ENCODE measurements at regions not wholly inside any gene's neighbourhood (a gene's known extent, or its start where the extent isn't known, plus 50 kb on each side); places are given as distances from the start of the nearest gene placed in this dataset.

DNA sequence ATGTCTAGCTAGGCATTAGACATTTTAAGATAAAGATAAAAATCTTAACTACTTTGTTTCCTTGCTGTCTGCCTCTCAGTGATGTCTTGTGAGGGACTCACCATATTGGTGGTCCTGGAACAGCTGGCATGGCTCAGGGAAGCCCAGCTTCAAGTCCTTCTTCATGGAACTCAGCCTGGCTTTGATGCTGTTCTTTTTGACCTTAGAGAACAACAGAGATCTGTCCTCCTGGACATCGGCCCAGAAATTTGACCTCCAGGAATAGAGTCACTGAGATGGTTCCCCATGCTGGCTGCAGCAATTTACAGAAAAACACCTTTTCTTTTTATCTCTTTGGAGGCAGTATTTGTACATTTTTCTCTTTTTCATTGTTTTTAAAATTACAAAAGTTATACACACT is 235.5 kb upstream of the WWC1 start:
- no peak for DNase-seq (ENCODE audit: low read depth)

DNA sequence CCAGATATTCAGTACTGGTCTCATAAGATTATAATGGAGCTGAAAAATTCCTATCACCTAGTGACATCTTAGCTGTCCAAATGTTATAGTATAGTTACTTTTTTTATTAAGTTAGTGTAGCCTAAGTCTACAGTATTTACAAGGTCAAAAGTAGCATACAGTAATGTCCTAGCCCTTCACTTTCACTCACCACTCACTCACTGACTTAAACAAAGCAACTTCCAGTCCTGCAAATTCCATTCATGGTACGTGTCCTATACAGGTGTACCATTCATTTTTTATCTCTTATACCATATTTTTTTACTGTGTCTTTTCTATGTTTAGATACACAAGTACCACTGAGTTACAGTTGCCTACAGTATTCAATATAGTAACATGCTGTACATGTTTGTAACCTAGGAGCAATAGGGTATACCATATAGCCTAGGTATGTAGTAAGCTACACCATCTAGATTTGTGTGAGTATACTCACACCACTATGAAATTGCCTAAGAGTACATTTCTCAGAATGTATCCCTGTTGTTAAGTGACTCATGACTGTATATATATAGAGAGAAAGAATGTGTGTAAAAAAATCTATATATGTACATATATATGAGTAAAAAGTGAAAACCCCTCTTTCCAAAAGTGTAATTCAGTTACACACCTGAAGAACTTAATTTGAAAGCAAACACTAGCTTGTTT is 234.8 kb upstream of the WWC1 start:
- DNase-seq (ENCODE audit: low read depth), result no peak

DNA sequence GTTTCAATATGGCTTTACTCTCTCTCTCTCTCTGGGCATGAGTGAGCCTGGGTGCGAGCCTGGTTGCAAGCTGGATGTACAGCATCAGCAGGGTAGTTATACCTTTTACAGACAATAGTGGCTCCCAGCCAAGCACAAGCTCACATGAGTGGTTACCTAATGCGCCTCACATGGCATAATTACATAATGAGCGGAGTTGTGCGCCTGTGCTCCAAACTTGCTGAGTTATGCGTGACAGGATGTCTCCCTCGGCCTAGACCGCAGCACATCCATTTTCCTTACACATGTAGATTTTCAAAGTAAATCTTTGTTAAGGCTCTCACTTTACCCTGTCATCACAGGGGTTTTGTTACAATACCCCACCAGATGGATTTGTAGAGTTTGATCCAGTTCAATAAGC is 233.5 kb upstream of the WWC1 start:
- no peak for DNase-seq (ENCODE audit: low read depth)

DNA sequence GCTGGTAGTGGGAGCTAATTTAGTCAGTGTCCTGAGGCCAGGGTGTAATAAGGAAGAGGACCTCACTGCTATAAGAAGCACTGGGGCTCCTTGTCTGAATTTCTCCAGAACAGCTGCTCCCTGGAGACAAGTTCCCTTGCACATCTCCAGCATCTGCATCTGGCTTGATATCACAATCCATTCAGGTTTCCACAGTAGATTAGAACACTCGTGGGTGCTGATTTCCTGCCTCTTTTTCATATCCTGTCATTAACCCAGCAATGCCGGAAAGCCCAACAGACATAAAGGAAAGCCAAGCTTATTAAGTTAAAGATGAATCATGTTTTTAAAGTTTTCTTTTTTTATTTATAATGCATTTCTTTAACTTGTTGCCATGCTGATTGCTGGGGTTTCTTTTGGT is 232.3 kb upstream of the WWC1 start:
- DNase-seq (ENCODE audit: low read depth), result no peak

DNA sequence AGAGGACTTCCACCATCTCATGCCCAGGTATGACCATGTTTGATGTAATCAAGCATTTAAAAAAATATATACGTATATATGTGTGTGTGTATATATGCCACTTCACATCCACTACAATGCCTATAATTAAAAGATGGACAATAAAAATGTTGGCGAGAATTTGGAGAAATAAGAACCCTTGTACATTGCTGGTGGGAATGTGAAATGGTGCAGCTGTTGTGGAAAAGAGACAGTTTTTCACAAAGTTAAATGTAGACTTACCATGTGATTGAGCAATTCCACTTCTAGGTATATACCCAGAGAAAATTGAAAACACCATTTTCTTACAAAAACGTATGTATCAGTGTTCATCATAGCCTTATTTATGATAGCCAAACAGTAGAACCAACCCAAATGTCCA is 229.2 kb upstream of the WWC1 start:
- DNase-seq (ENCODE audit: low read depth), result no peak

DNA sequence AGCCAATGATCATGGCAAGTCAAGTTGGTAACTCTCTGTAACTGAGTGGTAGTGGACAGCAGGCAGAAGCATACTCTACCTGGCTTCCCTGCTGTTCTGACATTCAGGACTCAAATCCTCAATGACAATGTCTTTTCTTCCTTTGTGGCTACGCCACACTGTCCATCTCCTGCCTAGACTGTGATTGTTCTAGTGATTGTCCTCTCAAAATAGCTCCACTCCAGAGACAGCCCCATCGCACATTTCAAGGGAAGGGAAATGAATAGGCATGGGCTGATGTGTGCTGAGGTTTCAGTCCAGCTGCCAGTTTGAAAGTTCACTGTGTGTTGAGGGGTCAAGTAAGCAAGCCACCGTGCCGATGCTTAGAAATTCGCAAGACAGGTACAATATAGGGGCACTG is 227.0 kb upstream of the WWC1 start:
- no peak for DNase-seq (ENCODE audit: low read depth)

DNA sequence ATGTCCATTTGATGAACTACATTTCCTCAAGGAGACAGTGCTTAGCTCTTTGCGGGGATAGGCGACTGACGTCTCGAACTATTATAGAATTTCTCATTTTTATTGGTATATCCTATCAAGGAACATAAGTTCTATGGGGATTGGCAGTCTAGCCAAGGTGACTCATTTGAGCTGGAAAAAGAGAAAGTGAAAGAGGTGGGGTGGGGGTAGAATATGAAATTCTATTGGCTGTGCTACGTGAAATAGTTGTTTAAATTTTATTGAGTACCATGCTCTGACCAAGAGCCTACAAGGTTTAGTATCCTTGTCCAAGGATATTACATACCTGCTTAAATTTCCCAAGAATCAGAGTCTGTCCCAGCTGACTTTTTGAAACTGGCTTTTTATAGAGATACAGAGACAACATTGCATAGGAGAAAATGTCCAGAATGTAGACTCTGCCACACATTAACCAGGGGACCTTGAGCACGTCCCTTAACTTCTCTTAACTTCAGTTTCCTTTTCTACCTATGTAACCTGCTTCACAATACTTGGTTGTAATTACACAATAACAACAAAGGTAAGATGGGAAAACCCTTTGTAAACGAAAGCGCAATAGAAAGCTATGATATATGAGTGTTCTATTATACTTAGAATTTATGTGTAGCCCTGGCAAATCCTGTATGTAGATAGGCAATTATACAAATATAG is 226.4 kb upstream of the WWC1 start:
- DNase-seq (ENCODE audit: low read depth), result no peak

DNA sequence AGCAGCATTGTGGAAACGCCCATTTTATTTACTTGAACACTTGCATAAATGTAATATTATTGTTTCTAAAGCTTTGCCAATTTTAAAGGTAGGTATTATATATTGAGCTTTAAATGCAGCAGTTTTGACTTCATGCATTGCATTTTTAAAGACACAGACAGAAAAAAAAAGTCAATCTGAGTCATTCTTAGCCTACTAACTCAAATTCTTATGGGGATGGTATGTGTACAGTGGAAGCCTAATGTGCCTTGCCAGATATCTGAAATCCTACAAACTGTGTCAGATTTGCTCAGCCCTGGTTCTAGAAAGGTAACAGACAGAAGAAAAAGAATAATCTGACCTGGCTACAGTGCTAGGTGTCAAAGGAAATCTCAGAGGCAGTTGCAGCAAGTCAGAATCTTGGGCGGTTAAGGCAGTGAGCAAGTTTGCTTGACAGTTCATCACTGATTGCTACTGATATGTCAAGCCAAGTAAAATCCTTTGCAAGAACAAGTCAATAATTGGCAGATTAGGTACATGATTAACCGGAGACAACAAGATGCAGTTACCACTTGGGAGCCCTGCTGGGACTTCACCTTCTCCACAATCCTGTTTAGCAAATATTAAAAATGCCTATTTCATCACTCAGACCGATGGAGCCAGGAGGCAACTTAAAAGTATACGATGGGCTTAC is 224.8 kb upstream of the WWC1 start:
- no peak for DNase-seq (ENCODE audit: low read depth)

DNA sequence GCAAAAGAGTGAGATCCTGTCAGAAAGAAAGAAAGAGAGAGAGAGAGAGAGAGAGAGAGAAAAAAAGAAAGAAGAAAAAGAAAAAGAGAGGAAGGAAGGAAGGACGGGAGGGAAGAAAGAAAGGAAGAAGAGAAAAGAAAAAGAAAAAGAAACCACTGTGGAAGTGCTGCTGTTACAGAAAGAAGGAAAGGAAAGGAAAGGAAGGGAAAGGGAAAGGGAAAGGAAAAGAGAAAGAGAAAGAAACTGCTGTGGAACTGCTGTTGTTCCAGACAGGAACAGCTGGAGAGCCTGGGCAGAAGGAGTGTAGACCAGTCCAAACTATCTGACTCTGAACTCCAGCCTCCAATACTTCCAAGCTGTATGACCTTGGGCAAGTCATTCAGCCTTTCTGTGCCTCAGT is 220.7 kb upstream of the WWC1 start:
- no peak for DNase-seq (ENCODE audit: low read depth)

DNA sequence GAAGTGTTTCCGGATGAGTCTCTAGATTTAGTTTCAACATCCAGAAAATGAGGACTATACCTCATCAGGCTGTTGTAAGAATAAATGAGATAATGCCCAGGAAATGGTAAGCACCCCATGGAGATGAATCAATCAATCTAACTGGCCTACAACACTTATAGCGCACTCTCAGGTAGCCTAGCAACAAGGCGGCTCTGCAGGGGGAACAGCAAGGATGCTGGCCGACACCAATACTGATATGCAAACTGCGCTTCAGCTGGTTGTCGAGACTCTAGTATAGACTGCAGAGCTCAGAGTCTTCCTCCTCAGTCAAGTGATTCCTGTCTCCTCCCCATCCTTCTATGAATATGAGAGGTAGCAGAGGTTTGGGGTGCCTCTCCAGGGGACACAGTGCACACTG is 218.8 kb upstream of the WWC1 start:
- DNase-seq (ENCODE audit: low read depth), result no peak

DNA sequence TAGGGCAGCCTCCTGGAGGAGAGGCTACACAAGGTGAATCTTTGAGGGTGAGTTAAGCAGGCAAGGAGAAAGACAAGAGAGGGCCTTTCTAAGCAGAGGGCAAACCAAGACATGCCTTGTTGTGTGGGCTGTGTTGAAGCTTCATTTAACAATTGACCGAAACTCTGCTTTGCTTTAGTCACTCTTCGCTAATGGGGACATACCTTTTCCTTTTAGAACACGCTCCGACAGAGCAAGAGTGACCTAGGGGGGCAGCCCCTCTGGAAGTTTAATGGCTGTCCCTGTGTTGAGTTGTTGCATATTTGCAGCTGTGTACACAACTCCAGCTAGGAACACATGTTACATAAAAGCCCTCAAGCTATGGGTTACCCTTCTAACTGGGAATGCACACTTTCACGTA is 218.1 kb upstream of the WWC1 start:
- DNase-seq (ENCODE audit: low read depth), result no peak

DNA sequence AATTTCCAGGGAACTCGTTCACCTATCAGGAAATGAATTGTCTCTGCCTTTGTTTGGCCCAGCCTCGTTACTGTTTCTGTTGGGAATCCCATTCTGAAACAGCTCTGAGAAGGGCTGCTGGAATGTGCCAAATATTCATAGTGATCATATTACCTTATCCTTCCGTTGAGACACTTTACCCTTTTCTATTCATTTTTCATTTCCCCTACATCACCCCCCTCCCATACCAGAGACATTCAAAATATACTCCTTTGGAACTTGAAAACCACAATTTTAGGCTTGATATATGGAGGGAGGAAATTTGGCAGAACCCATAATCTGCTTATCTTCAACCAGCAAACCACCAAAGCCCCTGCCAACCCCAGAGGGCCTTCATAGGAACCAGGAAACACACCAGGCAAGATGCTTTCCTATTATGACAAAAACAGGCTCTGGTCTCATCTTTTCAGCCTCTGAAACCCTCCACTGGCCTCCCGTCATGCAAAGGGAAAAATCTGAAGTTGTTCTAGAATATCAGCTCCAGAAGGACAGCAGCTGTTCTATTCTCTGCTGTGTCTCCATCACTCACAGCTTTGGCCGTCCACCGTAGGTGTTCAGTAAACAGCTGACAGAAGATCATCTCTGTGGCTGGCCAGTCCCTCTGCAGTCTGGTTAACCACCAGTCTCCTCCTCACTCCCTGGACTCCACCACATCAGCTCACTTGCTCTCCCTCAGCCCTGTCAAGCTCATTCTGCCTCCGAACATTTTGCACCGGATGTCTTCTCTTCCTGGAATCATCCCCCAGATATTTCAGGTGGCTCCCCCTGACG is 217.2 kb upstream of the WWC1 start:
- DNase-seq (ENCODE audit: low read depth), result no peak

DNA sequence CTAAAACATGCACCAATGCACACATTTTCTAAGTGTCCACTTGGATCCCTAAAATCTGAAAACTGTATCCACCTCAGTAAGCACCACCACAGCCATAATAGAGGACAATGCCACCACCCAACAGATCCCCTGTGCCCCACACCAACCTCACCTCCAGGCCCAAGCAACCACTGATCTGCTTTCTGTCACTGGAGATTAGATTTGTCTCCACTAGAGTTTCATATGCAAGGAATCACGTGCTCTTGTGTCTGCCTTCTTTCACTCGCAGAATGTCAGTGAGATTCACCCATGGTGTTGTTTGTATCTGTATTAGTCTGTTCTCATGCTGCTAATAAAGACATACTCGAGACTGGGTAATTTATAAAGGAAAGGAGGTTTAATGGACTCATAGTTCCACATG is 216.1 kb upstream of the WWC1 start:
- DNase-seq (ENCODE audit: low read depth), result no peak

DNA sequence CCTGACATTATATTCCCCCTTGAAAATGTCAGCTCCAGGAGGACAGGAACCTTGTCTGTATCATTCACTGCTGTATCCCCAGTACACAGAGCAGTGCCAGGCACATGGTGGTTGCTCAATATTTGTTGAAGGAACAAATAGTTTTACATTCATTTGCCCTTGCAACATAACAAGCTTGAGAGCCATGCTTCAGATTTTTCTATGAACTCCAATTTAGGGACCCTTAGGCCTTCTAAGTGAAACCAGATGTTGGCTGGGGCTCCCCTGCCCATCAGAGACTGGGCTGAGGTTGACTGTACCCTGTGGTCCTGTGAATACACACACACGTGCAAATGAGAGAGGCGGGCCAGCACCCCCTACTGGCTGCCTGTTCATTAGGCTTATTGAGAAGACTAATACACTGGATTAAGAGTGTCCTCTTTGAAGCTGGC is 214.9 kb upstream of the WWC1 start:
- DNase-seq (ENCODE audit: low read depth), result no peak

DNA sequence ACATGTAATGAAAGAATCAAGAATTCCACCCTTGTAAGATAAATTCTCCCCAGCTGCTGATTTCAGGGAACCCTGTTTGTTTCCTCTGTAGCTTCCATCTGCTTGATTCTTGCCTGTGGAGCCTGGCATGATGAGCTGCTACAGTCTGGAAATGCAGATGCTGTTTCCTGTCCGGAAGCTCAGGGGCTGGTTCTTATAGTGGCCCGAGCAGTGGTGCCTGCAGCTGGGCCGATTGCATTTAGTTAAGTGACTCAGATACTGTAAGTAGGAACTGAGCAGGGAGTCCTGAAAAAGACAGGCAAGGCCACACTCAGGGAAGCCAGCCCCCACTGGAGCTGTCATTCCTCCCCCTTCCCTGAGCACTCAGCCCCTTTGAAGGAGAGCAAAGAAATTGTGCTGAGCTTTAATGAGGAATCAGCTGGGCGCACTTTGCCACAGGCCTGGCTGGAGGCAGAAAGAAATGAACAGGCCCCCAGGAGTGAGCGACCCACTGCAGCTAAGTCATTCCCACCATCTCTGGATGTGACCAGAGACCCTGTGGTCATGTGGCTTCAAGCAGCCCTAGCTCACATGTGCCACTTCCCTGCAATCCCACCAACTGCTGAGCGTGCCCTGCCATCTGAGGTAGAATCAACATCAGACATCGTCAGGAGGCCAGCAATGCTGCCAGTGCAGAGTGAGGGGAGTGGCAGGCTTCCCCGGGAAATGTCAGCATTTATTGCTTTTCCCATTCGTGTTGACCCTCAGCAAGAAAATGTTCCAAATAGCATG is 206.0 kb upstream of the WWC1 start:
- no peak for DNase-seq (ENCODE audit: low read depth)

DNA sequence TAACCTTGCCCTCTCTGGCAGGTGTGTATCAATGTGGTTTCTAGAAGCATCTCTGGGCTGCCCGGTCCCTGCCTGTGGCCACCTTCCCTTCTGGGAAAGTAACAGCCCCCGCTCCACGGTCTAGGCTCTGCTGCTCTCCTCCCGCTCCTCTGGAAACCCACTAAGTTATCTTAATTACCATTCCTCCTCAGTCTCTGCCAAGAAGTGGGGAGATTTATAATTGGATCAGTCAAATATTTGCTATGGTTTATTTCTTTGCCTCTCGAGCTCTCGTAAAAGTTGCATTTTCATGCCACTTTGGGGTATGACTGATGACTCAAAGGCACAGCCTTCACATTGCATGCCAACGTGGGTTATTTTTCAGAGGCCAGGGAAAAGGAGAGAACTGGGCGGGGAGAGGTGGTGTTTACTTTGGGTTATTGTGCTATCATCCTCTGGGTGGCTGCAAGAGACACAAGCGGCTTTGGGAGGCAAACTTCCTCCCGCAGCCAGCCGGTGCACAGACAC is 205.3 kb upstream of the WWC1 start:
- no peak for DNase-seq (ENCODE audit: low read depth)

DNA sequence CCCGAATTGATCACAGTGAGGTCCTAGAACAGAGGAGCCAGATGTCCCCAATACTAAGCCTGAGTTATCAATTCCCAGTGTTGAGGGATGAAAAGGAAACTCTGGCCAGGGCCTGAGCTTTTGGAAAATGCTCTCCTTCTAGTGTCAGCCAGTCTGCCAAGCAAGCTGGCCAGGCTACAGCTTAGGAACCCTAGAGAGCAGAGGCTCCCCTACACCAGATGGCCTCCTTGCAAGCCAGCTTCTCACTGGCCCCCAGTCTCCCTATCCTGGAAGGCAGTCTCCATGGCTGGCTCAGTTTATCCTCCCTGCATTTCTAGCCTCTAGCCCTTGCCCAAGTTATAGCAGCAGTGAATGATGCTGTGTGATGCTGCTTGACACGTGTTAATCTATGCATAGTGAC is 204.7 kb upstream of the WWC1 start:
- no peak for DNase-seq (ENCODE audit: low read depth)

DNA sequence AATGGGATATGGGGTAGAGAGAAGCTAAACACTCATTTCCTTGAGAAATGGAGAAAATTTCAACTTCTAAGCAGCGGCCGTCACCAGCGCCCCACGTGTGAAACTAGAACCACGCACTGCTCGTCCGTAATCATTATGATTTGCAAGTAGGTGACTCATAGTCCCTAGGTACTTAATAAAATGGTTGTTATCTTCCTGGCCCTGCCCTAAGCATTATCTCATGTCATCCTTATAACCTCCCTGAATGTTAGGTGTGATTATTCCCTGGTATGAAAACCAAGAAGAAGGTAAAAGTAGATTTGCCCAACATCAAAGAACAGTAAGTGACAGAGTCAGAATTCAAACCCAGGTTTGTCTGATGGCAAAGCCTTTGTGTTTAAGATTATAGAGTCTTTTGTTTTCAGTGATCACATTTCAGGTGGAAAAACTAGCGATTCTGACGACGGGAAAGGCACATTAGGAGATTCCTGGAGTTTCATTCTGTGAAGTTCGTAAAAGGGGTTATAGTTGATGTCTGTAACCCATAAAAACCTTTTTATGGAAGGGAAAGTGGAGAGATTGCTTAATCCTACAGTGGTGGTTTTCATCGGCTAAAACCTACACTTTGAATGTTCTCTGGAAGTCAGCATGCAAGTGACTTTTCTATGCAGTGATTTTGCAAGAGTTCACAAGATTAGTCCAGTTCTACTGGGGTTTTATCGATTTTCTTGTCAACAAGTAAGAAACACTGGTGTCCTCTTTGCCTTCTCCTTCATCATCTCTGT is 202.9 kb upstream of the WWC1 start:
- no peak for DNase-seq (ENCODE audit: low read depth)

DNA sequence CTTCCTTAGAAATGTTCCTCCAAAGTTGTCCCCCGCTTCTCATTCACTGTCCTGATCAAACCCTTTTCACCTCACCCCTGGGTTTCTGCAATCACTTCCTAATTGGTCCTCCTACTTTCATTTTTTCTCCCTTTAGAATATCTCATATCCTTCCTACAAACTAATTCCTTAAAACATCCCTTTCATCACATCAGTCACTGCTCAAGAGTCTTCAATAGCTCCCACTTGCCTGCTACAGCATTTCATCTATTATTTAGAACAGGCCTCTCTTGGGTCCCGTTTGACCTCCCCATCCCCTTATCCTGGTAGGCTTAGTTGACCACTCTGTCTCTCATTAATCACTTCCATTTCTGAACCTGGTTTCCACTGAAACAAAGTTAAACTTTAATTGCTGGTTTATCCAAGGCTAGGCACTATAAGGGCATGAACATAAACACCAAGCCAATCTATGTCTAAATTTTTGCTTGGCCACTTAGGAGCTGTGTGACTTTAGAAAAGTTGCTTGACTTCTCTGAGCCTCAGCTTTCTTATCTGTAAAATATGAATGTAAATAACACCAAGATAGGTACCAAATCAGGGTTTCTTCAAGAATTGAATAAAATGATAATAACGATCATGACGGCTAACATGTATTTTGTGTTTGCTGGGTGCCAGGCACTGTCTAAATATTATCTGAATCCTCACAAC is 202.1 kb upstream of the WWC1 start:
- DNase-seq (ENCODE audit: low read depth), result no peak

Measured in stimulated activated CD8-positive, alpha-beta memory T cell treated with anti-CD3 and anti-CD28 coated beads, Interleukin-15, amount 100 ng/mL, for 1 hour (primary cell).